ENCODE measurements at regions not wholly inside any gene's neighbourhood (a gene's known extent, or its start where the extent isn't known, plus 50 kb on each side); places are given as distances from the start of the nearest gene placed in this dataset.

DNA sequence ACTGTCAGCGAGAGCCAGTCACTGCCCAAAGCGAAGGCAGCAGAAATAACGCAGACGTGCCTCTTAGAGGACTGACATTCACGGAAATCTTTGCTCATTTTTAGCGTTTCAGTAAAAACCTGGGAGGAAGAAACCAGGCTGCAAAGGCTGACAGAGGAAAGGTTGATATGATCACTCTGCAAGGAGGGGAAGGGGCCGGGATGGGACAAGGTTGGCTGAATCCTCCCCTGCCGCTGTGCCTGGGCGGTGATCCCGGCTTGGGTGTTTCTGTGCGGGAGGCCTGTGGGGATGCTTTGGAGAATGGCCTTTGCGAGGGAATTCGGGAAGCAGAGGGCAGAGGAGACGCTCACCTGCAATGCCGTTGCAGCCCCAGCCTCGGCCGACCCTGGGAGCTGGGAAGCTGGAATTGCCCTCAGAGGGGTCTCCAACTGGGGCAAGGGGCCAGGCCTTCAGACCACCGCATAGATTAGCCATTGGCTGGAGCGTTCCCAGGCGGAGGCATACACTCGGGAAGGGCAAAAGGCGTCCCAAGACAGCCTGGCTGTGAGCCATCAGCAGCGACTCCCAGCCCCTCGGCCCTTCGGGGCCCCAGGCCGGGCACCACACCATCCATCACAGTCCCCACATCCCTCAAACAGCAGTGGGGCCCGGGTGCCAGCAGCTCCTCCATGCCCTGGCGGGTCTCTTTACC, 111.7 kb upstream of the GPC1 start:
- no peak for DNase-seq

DNA sequence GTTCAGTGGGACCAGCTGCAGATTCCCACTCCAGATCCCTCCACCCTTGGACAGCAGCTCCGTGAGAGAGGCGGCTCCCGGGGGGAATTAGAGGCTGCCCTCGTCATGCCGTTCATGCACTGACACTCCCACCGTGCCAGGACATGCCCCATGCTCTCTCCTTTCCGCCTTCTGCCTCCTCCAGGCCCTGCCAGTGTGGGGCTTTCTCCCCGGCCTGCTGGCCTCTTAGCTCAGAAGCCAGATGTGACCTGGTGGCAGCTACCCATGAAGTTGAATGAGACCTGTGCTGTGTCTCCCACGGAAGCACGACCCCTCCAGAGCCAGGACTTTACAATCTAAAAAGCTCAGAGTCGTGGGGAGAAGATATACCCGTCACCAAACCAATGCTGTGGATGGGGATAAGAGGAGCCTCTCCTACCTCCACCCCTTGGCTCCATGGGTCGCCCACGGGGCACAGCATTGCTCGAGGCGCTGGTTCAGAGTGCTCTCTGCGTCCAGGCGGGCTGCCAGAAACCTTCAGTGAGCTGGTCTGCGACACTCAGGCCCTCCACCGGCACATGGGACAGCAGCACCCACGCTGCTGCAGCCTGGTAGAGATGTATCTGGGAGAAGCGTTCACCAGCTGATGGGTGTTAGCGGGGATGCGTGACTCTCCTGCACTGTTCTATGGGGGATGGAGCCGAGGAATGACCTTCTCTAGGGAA, 111.0 kb upstream of the GPC1 start:
- no peak for DNase-seq

DNA sequence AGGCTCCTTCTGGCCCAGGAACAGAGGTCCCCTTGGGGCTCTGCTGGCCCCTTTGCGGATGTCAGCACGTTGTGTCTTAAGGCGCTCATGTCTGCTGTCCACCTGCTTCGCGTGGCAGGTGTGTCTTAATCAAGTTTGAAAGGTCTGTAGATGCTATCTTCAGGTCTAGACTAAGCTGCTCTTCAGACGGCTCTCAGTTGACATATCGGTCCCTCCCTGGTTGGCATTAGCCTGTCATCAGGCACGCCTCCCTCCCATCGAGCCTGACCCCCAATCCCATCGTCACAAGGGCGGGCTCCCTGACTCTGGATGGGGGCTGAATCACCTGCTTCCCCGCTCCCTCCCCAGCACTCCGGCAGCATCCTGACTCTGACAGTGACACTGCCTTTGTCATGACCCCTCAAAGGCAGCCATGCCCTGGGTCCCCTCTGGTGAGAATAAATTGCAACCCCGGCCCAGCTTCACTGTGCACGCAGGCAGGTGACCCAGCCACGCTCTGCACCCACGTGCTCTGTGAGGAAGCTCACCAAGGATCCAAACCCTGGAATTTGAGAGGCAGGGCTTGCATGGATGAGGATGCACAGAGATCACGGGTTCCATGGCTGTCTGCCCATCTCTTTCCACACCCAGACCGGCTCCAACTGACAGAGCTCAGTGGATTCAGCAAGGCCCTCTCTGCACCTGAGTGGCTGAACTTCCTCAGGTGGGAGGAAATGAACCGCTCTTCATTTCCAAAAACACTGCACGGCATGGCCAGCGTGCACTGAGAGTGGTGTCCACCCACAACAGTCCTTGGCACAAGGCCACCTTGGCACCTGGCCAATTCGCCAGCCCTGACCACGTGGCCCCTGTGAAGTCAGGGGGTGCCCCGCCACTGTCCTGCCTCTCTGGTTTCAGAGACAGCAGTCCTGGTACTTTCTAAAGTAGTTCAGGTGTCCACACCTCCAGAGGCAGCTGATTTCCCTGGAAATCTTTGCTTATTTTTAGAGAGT, 110.2 kb upstream of the GPC1 start:
- DNase-seq = no peak

DNA sequence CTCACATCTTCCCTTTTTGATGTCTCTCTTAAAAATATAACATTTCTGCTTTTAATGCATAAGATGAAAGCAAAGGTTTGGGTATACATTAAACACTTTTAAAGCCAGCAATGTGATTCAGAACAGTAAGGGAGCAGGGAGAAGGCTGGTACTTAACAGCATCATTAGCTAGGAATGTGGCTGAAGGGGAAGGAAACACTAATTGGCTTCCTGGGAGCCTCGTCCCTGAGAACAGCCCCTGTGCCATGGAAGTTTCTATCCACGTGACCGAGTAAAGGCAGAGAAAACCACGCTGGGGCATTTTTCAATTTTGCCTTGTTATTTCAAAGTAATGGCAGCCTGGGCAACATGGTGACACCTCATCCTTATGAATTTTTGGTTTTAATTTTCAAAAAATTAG, 109.2 kb upstream of the GPC1 start:
- no peak for DNase-seq

DNA sequence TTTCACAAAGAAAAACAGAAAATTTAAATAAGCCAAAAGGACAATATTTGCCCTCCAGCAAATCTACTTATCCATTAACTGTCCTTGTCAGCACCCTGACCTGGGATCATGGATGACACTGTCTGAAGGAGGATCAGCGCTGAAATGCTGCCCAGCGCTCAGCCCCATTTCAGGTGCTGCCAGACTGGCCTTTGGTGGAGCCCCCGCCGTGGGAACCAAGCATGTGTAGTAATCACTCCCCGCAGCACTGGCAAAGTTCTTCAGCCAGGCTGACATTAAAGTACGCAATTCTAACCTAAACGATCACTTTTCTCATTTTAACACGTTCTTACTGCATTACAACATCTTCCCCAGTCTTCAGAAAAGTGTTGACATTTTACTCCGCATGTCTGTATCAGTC, 108.6 kb upstream of the GPC1 start:
- DNase-seq = no peak

DNA sequence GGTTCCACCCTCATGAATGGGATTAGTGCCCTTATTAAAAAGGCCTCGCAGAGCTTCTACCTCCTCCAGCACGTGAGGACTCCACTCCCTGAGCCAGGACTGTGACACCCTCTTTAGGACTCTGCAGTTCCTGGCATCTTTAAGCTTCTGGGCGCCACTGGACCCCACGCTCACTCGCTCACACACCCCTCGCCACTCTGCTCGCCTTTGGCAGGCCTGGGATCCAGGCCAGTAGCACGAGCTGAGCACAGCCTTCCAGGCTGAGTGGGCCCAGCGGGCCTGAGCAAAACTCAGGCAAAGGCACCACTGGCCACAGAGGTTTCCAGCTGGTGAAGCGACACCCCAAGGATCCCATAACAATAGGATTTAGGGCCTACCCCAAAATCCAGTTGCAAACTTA, 107.9 kb upstream of the GPC1 start:
- DNase-seq = no peak

DNA sequence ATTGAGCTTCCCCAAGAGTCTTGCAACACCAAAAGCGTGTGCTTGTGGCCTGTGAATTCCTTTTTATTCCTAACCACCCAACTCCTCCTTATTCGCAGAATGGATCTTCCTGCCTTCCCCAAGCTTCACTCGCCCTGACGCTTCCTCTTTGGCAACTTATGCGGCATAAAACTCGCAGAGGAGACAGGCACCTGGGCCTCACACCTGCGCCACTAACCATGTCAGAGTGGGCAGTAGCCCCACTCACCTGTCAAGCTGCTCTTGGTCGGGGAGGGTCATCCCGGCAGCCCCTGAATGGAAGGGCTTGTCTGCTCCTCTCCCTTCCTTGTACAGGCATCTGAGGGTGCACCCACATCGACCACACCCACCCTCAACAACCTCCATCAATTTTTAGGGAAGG, 106.9 kb upstream of the GPC1 start:
- DNase-seq = no peak

DNA sequence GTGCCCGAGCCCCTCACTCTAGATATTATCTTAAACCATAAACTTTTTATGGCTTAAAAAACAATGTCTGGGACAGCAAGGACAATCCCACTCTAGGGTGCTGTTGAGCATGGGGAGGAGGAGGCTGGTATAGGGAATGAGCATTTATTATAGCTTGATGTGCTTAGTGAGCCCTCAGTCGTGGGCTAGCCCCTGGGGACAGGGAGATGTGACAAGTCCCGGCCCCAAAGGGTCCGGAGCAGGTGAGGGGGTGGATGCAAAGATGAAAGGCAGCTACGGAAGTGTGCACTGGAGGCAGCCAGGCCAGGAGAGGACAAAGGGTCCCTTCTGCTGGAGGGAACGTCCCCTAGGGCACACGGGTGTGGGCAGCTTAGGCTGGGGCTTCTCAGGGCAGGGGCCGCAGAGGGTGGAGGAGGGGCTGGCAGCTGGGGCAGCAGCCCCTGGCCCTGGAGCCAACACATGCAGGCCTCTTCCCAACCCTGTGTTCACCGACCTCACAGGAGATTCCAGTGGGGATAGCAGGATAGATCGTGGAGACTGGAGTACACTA, 106.3 kb upstream of the GPC1 start:
- DNase-seq = no peak

DNA sequence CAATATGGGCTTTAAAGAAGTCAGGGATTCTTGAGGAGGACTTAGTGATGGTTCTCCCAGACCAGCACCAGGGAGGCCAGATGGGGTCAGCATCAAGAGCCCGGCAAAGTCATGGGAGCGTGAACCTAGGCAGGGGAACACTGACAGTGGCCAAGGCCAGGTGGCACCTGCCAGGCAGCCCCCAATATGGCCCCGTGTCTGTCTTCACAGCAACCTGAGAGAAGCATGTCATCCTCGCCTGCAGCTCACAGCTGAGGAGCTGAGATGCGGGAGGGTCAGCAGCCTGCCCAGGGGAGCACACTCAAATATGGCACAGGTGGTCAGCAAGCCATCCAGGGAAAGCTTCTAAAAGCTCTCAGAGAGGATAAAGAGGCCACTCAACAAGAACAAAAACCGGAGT, 105.7 kb upstream of the GPC1 start:
- no peak for DNase-seq

DNA sequence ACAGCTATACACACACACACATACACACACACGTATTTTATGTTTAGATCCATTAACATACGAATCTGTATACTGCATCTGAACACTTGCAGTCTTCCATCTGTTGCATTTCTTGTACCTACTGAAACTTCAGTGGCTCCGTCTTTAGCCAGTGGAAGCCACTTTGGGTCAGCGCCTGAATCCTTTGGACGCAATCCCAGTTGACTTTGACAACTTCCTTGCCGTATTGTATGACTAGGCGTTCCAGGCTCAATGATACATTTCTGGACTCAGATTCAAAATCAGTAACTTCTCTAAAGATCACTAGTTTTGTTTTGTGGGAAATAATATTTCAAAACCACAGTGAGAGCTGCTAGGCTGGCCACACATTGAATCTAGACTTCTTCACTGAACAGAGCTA, 101.5 kb upstream of the GPC1 start:
- no peak for DNase-seq

DNA sequence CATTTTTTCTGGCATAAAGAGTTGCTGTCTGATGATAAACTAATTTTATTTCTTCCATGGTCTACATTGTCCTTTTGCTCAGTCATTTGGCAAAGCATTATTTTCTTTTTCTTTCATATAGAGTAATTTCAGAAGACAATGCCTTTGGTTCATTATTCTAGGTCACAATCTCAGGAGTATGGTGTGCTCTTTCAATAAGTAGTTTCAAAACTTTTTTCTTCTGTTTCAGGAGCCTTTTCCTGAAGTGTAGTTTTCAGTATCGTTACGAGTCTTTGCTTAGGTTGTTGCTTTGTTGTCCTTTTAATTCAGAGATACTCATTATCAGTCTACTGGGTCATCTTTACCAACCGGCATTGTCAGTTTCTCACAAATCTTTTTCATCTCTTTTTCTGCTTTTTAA, 100.4 kb upstream of the GPC1 start:
- no peak for DNase-seq

DNA sequence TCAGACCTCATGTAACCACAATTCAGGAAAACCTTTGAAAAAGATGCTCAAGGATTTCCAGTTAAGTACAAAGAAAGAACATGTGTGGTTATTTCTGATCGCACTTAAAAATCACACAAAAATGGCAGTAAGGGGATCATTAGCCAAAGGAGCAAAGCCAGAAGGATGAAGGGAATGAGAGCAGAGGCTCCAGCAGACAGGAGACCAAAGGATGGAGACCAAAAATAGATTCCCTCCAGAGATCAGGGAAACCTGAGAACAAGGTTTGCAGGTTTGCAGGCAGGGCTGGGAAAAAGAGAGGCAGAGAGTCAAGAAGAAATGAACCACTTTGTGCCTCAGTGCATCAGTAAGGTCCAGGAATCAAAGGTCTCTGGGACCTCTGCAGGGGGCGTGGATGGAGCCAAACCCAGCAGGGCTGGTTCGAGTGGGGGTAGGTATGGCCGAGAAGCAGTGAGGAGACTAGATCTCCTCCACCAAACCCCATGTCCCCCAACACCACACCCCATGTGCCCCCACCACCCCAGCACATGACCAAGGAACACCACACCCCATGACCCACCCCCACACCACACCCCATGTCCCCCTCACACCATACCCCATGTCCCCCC, 98.5 kb upstream of the GPC1 start:
- no peak for DNase-seq

DNA sequence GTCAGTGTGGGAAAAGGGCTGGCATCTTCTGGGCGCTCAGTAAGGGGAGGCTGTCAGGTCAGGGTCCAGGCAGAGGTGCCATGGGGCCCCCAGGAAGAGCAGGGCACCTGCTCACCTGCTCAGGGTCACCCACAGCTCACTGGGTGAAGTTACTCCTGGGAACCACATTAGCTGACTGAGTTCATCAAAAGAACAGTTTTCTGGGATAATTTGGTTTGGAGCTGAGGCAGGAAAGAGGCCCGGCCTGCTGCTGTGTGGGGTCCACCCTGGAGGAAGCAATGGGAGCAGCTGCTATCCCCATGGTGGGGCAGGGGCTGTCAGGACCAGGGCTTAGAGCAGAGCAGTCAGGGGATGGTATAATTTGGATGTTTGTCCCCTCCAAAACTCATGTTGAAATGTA, 97.2 kb upstream of the GPC1 start:
- no peak for DNase-seq

DNA sequence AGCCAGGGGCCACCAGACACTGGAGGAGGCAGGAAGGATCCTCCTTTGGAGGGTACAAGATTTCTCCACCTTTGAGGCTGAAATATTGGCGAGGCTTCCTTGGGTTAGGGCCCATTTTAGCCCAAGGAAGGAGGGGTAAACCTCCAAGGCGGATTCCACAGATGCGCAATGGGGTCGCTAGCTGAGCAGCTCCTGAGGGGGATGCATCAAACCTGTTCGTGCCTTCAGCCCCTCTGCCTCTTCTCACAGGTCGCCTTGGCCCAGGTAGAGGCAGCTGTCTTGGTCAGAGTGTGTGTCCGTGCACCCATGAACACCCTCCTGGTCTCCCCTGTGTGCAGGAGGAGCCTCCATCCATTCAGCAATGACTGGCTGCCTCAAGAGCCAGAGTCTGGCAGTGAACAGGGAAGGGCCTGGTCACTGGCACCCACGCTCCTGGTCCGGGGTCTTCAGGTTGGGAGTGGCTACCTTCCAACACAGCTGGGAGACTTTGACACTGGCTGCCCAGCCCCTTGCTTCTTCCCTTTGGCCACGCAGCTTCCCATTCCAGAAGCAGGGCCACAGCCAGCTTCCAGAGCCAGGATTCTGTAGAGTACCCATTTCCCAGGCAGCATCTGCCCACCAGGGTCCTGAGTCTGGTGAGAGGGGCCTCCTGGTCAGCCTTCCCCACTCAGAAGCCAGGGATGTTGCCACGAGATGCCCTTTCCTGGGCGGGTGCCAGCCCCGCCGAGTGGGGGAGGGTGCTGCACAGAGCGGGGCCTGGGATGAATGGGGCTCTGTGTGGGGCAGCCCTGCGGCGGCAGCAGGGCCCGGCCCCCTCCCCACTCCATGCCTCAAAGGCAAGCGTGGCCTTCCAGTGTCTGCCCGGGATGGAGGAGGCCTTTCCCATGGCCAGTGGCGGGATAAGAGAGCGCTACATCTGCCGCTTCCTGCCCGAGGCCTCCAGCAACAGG, 95.8 kb upstream of the GPC1 start:
- DNase-seq = no peak

DNA sequence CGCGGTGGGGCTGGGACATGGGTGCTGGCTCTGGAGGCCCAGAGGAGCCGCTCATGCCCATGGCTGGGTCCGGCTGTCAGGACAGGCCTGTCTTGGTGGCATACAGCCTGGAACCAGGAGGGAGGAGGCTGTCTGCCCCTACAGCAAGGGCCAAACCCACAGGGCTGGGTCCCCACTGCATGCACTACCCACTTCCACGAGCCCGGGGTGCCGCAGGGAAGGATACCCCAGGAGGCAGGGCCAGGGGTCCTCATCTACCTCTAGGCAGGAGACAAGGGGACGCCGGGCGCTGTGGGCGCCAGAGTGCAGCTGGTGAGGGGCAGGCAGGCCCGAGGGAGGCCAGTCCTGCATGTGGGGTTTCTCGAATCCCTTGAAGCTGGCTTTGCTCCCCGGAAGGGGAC, 95.1 kb upstream of the GPC1 start:
- no peak for DNase-seq

DNA sequence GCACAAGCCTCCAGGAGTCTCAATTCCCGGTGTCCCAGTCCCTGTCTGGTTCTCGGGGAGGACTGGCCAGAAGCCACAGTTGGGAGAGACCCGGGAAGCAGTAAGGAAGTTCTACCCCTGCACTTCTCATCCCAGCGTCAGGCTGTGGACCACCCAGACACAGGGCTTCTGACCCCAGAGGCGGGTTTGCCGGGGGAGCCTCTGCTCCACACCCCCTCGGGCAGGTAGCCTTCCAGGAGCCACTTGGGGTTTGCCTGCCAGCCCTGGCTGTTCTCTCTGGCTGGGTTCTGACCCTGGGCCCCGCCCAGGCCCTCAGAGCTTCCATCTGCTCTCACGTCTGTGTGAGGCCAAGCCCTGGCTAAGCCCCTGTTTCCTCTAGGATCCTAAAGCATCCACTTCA, 94.4 kb upstream of the GPC1 start:
- DNase-seq = no peak

DNA sequence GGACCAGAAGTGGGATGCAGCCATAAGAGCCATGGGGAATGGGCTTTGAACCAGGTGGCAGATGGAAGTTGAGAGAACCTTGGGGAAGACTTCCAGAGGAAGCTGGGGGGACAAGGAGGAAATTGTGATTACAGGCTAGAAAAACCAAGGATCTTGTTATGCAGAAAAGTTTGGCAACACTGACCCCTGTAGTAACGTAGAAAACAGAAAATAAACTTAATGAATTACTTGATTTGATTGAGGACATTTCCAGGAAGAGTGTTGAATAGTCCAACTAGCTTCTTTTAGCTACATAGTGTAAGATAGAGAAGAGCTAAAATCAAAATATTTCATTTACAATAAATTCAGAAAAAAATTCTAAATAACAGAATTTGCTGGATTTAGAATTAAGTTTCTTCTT, 91.9 kb upstream of the GPC1 start:
- no peak for DNase-seq

DNA sequence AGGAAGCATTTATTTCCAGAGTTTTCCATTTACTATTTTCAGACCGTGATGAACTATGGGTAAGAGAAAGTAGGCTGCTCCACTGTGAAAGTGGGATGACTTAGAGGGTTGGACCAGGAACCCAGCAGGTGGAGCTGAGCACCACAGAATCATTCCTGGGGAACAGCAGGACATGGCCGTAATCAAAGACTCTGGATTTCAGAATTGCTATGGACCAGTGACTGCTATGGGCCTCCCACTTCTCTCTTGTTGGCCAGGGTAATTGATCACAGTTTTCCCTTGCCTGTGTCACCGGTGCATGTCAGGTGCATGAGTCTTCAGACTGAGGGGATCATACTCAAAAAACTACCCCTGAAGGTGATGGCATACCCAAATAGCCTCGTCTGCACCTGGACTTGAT, 90.6 kb upstream of the GPC1 start:
- DNase-seq = no peak

DNA sequence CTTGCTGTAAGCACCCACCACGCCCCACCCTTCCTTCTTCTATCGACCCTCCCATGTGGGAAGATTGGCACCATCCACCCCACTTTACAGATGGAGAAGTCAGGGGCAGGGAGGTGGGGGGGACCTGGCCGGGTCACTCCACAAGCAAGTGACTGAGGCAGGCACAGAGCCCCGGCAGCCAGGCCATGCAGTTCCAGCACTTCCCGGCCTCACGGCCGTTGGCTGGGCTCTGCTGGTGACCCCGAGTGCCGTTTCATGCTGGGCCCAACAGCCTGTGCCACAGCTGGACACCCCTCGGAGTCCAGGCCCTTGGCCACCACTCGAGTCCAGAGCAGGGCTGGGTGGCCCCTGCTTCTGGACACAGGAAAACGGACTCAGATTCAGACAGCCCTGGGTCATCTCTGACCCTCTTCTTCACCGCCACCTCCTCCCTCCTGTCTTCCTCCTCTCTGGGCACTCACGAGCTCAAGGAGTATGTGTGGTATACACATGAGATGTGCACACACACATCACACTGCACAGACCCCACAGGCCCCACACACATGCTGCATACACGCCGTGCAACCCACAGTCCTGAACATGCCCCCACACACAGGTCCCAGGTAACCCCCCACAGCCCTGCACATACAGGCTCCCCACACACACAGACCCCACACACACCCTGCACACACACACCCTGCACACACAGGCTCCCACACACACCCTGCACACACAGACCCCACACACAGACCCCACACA, 89.3 kb upstream of the GPC1 start:
- no peak for DNase-seq

DNA sequence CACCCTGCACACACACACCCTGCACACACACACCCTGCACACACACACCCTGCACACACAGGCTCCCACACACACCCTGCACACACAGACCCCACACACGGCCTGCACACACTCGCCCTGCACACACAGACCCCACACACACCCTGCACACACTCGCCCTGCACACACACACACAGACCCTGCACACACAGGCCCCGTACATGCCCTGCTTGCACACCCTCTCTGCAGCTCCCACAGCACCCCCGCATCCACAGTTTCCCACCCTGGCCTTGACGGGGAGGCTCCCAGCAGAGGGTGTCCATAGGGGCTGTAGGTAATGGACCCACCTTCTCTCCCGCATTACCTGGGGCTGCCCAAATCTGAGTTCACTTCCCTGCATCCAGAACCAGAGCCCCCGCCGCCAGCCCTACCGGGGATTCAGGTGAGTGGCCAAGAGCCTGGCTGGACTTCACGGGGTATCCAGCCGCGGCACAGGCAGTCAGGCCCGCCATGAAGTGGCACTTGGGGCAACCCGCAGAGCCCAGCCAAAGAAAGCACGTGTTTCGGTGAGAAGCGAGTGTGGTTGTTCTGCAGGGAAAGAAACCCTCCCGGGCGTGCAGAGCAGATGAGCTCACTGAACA, 88.6 kb upstream of the GPC1 start:
- DNase-seq = no peak
